ENCODE measurements at regions not wholly inside any gene's neighbourhood (a gene's known extent, or its start where the extent isn't known, plus 50 kb on each side); places are given as distances from the start of the nearest gene placed in this dataset.

DNA sequence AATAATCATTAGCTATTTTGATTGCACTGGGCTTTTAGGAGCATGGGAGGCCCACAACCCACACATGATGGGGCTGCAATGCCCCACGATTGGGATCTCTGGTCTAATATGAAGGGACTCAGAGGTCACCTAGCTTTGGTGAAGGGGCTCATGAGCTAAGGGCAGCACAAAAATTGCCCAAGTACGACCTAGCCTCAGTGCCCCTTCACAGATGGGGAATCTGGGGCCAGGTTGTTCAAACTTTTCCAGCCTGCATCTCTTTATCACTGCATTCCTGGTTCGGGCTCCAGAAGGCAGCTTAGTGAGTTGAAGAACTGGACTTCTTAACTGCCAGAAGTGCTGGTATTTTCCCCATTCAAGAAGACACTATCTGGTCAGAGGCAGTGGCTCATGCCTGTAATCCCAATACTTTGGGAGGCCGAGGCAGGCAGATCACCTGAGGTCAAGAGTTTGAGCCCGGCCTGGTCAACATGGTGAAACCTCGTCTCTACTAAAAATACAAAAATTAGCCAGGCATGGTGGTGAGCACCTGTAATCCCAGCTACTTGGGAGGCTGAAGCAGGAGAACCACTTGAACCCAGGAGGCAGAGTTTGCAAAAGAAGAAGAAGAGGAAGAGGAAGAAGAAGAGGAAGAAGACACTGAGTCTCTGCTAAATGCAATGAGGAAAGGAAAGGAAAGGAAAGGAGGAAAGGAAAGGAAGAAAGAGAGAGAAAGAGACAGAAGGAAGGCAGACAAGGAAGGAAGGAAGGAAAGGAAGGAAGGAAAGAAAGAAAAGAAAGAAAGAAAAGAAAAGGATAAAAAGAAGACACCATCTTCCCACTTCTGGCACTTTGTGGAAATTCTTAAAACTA is 258.5 kb upstream of the IRF2BP2 start (continued):
- TF ChIP-seq, protein P1, sequence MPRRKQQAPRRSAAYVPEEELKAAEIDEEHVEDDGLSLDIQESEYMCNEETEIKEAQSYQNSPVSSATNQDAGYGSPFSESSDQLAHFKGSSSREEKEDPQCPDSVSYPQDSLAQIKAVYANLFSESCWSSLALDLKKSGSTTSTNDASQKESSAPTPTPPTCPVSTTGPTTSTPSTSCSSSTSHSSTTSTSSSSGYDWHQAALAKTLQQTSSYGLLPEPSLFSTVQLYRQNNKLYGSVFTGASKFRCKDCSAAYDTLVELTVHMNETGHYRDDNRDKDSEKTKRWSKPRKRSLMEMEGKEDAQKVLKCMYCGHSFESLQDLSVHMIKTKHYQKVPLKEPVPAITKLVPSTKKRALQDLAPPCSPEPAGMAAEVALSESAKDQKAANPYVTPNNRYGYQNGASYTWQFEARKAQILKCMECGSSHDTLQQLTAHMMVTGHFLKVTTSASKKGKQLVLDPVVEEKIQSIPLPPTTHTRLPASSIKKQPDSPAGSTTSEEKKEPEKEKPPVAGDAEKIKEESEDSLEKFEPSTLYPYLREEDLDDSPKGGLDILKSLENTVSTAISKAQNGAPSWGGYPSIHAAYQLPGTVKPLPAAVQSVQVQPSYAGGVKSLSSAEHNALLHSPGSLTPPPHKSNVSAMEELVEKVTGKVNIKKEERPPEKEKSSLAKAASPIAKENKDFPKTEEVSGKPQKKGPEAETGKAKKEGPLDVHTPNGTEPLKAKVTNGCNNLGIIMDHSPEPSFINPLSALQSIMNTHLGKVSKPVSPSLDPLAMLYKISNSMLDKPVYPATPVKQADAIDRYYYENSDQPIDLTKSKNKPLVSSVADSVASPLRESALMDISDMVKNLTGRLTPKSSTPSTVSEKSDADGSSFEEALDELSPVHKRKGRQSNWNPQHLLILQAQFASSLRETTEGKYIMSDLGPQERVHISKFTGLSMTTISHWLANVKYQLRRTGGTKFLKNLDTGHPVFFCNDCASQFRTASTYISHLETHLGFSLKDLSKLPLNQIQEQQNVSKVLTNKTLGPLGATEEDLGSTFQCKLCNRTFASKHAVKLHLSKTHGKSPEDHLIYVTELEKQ (CRISPR knock-in tag; IDR thresholded peaks at IDR 0.05) = 0 out of 2 replicates have a peak, but pooled peaks have one; percentile 6
- 0 out of 2 replicates have a peak, but pooled peaks have one; percentile 30 for TF ChIP-seq NBN (IDR thresholded peaks at IDR 0.05; ENCODE audit: low read depth)
- 0 out of 2 replicates have a peak, but pooled peaks have one; percentile 49 for TF ChIP-seq LCOR (CRISPR knock-in tag; IDR thresholded peaks at IDR 0.05)
- TF ChIP-seq ZNF239 (CRISPR knock-in tag; IDR thresholded peaks at IDR 0.05) = no peak
- no peak for TF ChIP-seq BRD9 (IDR thresholded peaks at IDR 0.05; ENCODE audit: low read depth, partially characterized antibody)
- no peak for TF ChIP-seq SRF (CRISPR knock-in tag; IDR thresholded peaks at IDR 0.05)
- peak; percentile 41; the same call in 1 of the 2 replicates for TF ChIP-seq ZNF583 (CRISPR knock-in tag; IDR thresholded peaks at IDR 0.05)
- TF ChIP-seq, protein P2, sequence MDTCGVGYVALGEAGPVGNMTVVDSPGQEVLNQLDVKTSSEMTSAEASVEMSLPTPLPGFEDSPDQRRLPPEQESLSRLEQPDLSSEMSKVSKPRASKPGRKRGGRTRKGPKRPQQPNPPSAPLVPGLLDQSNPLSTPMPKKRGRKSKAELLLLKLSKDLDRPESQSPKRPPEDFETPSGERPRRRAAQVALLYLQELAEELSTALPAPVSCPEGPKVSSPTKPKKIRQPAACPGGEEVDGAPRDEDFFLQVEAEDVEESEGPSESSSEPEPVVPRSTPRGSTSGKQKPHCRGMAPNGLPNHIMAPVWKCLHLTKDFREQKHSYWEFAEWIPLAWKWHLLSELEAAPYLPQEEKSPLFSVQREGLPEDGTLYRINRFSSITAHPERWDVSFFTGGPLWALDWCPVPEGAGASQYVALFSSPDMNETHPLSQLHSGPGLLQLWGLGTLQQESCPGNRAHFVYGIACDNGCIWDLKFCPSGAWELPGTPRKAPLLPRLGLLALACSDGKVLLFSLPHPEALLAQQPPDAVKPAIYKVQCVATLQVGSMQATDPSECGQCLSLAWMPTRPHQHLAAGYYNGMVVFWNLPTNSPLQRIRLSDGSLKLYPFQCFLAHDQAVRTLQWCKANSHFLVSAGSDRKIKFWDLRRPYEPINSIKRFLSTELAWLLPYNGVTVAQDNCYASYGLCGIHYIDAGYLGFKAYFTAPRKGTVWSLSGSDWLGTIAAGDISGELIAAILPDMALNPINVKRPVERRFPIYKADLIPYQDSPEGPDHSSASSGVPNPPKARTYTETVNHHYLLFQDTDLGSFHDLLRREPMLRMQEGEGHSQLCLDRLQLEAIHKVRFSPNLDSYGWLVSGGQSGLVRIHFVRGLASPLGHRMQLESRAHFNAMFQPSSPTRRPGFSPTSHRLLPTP (IDR thresholded peaks at IDR 0.05; ENCODE audit: borderline replicate concordance, extremely low read depth, insufficient read length) = no peak
- no peak for TF ChIP-seq TBL1XR1 (IDR thresholded peaks at IDR 0.05; ENCODE audit: low read length in 2 of 2)
- TF ChIP-seq SRSF3 (IDR thresholded peaks at IDR 0.05; ENCODE audit: insufficient read depth, low read length) = no peak
- no peak; a peak in 1 of 4 replicates for TF ChIP-seq ARNT (IDR thresholded peaks at IDR 0.05)
- TF ChIP-seq, protein P3, sequence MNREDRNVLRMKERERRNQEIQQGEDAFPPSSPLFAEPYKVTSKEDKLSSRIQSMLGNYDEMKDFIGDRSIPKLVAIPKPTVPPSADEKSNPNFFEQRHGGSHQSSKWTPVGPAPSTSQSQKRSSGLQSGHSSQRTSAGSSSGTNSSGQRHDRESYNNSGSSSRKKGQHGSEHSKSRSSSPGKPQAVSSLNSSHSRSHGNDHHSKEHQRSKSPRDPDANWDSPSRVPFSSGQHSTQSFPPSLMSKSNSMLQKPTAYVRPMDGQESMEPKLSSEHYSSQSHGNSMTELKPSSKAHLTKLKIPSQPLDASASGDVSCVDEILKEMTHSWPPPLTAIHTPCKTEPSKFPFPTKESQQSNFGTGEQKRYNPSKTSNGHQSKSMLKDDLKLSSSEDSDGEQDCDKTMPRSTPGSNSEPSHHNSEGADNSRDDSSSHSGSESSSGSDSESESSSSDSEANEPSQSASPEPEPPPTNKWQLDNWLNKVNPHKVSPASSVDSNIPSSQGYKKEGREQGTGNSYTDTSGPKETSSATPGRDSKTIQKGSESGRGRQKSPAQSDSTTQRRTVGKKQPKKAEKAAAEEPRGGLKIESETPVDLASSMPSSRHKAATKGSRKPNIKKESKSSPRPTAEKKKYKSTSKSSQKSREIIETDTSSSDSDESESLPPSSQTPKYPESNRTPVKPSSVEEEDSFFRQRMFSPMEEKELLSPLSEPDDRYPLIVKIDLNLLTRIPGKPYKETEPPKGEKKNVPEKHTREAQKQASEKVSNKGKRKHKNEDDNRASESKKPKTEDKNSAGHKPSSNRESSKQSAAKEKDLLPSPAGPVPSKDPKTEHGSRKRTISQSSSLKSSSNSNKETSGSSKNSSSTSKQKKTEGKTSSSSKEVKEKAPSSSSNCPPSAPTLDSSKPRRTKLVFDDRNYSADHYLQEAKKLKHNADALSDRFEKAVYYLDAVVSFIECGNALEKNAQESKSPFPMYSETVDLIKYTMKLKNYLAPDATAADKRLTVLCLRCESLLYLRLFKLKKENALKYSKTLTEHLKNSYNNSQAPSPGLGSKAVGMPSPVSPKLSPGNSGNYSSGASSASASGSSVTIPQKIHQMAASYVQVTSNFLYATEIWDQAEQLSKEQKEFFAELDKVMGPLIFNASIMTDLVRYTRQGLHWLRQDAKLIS (CRISPR knock-in tag; IDR thresholded peaks at IDR 0.05) = peak; percentile 54; the same call in 1 of the 2 replicates

Data from K562 (cell line).